GM12892 (cell line): ENCODE measurements at regions not wholly inside any gene's neighbourhood (a gene's known extent, or its start where the extent isn't known, plus 50 kb on each side); places are given as distances from the start of the nearest gene placed in this dataset.

Experiments
- POLR2A ChIP-seq: IDR thresholded peaks from 2 replicates; pipeline ENCODE4 v1.6.1; 2011; ENCODE audit warnings: low read depth, low read length, control low read depth
- POLR2AphosphoS5 ChIP-seq: IDR thresholded peaks from 2 replicates; pipeline ENCODE4 v1.6.1; 2011; ENCODE audit warnings: low read depth, low read length, control low read depth

DNA sequence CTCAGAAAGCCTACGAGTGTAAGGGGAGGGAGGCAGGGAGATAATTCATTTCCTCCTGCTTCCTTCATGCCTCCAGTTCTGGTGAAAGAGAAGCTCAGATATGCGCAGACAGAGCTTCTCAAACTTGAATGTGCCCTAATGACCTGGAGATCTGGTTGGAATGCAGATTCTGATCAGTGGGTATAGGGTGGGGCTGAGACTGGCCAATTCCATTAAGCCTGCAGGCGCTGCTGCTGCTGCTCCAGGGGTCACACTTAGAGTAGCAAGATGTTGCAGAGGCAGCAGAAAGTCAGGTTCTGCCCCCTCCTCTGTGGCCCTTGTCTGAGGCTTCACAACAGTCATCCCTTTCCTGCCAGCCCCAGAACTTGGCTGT lies 161.0 kb downstream of the DHX35 start:
- no peak for TF ChIP-seq POLR2A
- TF ChIP-seq POLR2AphosphoS5: no peak
